HG03575 (cell line): ENCODE measurements at regions not wholly inside any gene's neighbourhood (a gene's known extent, or its start where the extent isn't known, plus 50 kb on each side); places are given as distances from the start of the nearest gene placed in this dataset.
"Not testable (repeated sequence)": the region's sequence is repeated elsewhere in the genome, so short reads cannot be mapped to it uniquely, and the experiment has no call there.

ENCODE experiments used
- ATAC-seq: cut with Tn5 transposase; IDR thresholded peaks from one replicate; pipeline ENCODE4 v1.9.1; 2021; ENCODE audit not compliant: unreplicated experiment, insufficient number of reproducible peaks, low FRiP score; ENCODE audit errors: extremely low read depth

GRCh38 chr1:38686167-38686926 lies 173.2 kb downstream of the RRAGC start:
- no peak for ATAC-seq

GRCh38 chr1:38685388-38685787 lies 174.2 kb downstream of the RRAGC start:
- no peak for ATAC-seq

- ATAC-seq, result no peak
These were observed 178.6 kb downstream of the RRAGC start for GRCh38 chr1:38680801-38681510.

GRCh38 chr1:38677756-38678155 lies 181.8 kb downstream of the RRAGC start:
- ATAC-seq, result no peak

GRCh38 chr1:38677311-38677710 lies 182.3 kb downstream of the RRAGC start:
- ATAC-seq, result no peak

- no peak for ATAC-seq
These were observed 186.9 kb downstream of the RRAGC start for GRCh38 chr1:38672692-38673091.

- ATAC-seq, result no peak
These were observed 188.4 kb downstream of the RRAGC start for GRCh38 chr1:38671221-38671620.

- ATAC-seq, result no peak
These were observed 188.9 kb downstream of the RRAGC start for GRCh38 chr1:38670544-38671122.

- no peak for ATAC-seq
These were observed 191.9 kb downstream of the RRAGC start for GRCh38 chr1:38667626-38668025.

GRCh38 chr1:38662126-38662525 lies 197.4 kb downstream of the RRAGC start:
- no peak for ATAC-seq

GRCh38 chr1:38658883-38659282 lies 200.7 kb downstream of the RRAGC start:
- no peak for ATAC-seq

GRCh38 chr1:38657873-38658272 lies 201.7 kb downstream of the RRAGC start:
- ATAC-seq, result no peak

- ATAC-seq, result no peak
These were observed 202.2 kb downstream of the RRAGC start for GRCh38 chr1:38657207-38657840.

GRCh38 chr1:38656726-38657125 lies 202.8 kb downstream of the RRAGC start:
- no peak for ATAC-seq

GRCh38 chr1:38652217-38652616 lies 207.4 kb downstream of the RRAGC start:
- ATAC-seq, result no peak

GRCh38 chr1:38651669-38652068 lies 207.9 kb downstream of the RRAGC start:
- ATAC-seq, result no peak

GRCh38 chr1:38648417-38648816 lies 211.2 kb downstream of the RRAGC start:
- ATAC-seq, result no peak

- ATAC-seq, result not testable (repeated sequence)
These were observed 212.2 kb downstream of the RRAGC start for GRCh38 chr1:38647341-38647740.

- no peak for ATAC-seq
These were observed 215.5 kb downstream of the RRAGC start for GRCh38 chr1:38644092-38644491.

- no peak for ATAC-seq
These were observed 217.9 kb downstream of the RRAGC start for GRCh38 chr1:38641661-38642060.
